GM19438 (cell line): ENCODE measurements at regions not wholly inside any gene's neighbourhood (a gene's known extent, or its start where the extent isn't known, plus 50 kb on each side); places are given as distances from the start of the nearest gene placed in this dataset.

ENCODE experiments used
- ATAC-seq: cut with Tn5 transposase; IDR thresholded peaks from one replicate; pipeline ENCODE4 v1.9.1; 2021; ENCODE audit warnings: low read depth; ENCODE audit not compliant: unreplicated experiment

GRCh38 chr10:125284875-125285597 is 124.7 kb upstream of the CTBP2 start:
- ATAC-seq = no peak

GRCh38 chr10:125283836-125284614 is 123.7 kb upstream of the CTBP2 start:
- no peak for ATAC-seq

GRCh38 chr10:125283191-125283835 is 123.0 kb upstream of the CTBP2 start:
- ATAC-seq = no peak

- no peak for ATAC-seq
Measured at GRCh38 chr10:125281091-125281490, 120.7 kb upstream of the CTBP2 start.

- ATAC-seq = no peak
Measured at GRCh38 chr10:125276133-125276532, 115.8 kb upstream of the CTBP2 start.

- ATAC-seq = no peak
Measured at GRCh38 chr10:125274961-125275360, 114.6 kb upstream of the CTBP2 start.

GRCh38 chr10:125273023-125273422 is 112.7 kb upstream of the CTBP2 start:
- ATAC-seq = no peak

GRCh38 chr10:125269716-125270115 is 109.4 kb upstream of the CTBP2 start:
- ATAC-seq = no peak

- no peak for ATAC-seq
Measured at GRCh38 chr10:125266966-125267365, 106.6 kb upstream of the CTBP2 start.

GRCh38 chr10:125266541-125266940 is 106.2 kb upstream of the CTBP2 start:
- ATAC-seq = no peak

- no peak for ATAC-seq
Measured at GRCh38 chr10:125265579-125265955, 105.2 kb upstream of the CTBP2 start.

- no peak for ATAC-seq
Measured at GRCh38 chr10:125264757-125265578, 104.6 kb upstream of the CTBP2 start.

- ATAC-seq = no peak
Measured at GRCh38 chr10:125264091-125264490, 103.7 kb upstream of the CTBP2 start.

GRCh38 chr10:125263551-125263950 is 103.2 kb upstream of the CTBP2 start:
- no peak for ATAC-seq

- no peak for ATAC-seq
Measured at GRCh38 chr10:125262920-125263319, 102.6 kb upstream of the CTBP2 start.

- ATAC-seq = no peak
Measured at GRCh38 chr10:125262409-125262808, 102.0 kb upstream of the CTBP2 start.

GRCh38 chr10:125261491-125262186 is 101.3 kb upstream of the CTBP2 start:
- no peak for ATAC-seq

GRCh38 chr10:125260260-125260659 is 99.9 kb upstream of the CTBP2 start:
- no peak for ATAC-seq

- no peak for ATAC-seq
Measured at GRCh38 chr10:125259651-125260050, 99.3 kb upstream of the CTBP2 start.

- ATAC-seq = no peak
Measured at GRCh38 chr10:125258676-125259075, 98.3 kb upstream of the CTBP2 start.
